Left ventricle myocardium inferior (tissue), 1 donor: ENCODE measurements at regions not wholly inside any gene's neighbourhood (a gene's known extent, or its start where the extent isn't known, plus 50 kb on each side); places are given as distances from the start of the nearest gene placed in this dataset.

Experiments used
- DNase-seq: peaks from one replicate; pipeline ENCODE4 v3.0.0-alpha.2; 2020
- H3K27ac ChIP-seq: fragments of 200-600 bp; replicated peaks from 2 replicates; pipeline ENCODE4 v1.8.0; 2021
- H3K27me3 ChIP-seq: fragments of 200-600 bp; 2 replicates; pipeline ENCODE4 v1.8.0; 2021; ENCODE audit warnings: low read depth
- H3K36me3 ChIP-seq: fragments of 200-600 bp; 2 replicates; pipeline ENCODE4 v1.8.0; 2021
- H3K4me1 ChIP-seq: fragments of 200-600 bp; 2 replicates; pipeline ENCODE4 v1.8.0; 2021
- H3K4me3 ChIP-seq: fragments of 200-600 bp; 2 replicates; pipeline ENCODE4 v1.8.0; 2021; ENCODE audit warnings: mild to moderate bottlenecking, moderate library complexity
- H3K9me3 ChIP-seq: fragments of 200-600 bp; replicated peaks from 2 replicates; pipeline ENCODE4 v1.8.0; 2021
- intact Hi-C: fragments of 100-400 bp; cut with micrococcal nuclease; formaldehyde crosslinking; loops from one replicate; pipeline ENCODE4 v1.11.0; 2022
- TF ChIP-seq, protein P1 (sequence below): fragments of 200-600 bp; IDR thresholded peaks from 2 replicates; pipeline ENCODE4 v1.8.0; 2021; ENCODE audit warnings: antibody characterized with exemption, mild to moderate bottlenecking, borderline replicate concordance
- donor health status: DM: no; HTN: yes; CAD: no; lungs with severe emphysema.

DNA sequence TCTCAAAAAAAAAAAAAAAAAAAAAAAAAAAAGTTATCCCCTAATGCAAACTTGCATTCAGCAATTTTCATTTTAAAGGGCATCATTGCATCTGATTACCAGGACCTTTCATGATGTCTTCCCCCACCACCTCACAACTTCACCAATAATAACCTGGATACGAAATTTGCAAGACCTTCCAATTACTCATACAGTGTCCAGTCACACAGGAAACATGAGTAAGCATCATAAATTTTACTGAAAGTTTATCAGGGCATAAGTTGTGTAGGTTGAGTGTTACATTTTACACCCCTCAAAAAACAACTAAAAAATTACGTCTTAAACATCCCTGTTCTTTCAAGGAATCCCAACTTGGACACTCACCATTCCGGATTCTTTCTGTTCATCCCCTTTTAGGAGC is 79.1 kb upstream of the ANKEF1 start:
- Histone ChIP-seq H3K9me3 (no peaks in the 10 kb centered on the region), H3K27me3 (peaks cover 4% of the 10 kb centered on the region), H3K36me3 (no peaks in the 10 kb centered on the region), H3K27ac (no peak overlapping the region), H3K4me3 (no peak overlapping the region), H3K4me1 (no peaks in the 10 kb centered on the region)
- intact Hi-C loops: no loop called here
- TF ChIP-seq, protein P1, sequence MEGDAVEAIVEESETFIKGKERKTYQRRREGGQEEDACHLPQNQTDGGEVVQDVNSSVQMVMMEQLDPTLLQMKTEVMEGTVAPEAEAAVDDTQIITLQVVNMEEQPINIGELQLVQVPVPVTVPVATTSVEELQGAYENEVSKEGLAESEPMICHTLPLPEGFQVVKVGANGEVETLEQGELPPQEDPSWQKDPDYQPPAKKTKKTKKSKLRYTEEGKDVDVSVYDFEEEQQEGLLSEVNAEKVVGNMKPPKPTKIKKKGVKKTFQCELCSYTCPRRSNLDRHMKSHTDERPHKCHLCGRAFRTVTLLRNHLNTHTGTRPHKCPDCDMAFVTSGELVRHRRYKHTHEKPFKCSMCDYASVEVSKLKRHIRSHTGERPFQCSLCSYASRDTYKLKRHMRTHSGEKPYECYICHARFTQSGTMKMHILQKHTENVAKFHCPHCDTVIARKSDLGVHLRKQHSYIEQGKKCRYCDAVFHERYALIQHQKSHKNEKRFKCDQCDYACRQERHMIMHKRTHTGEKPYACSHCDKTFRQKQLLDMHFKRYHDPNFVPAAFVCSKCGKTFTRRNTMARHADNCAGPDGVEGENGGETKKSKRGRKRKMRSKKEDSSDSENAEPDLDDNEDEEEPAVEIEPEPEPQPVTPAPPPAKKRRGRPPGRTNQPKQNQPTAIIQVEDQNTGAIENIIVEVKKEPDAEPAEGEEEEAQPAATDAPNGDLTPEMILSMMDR: no peak
- no peak for DNase-seq

- intact Hi-C loops: no loop called here
- no peaks in the 10 kb centered on the region for H3K36me3 ChIP-seq
- no peak for DNase-seq
- no peak overlapping the region for H3K27ac ChIP-seq
- no peaks in the 10 kb centered on the region for H3K9me3 ChIP-seq
- no peaks in the 10 kb centered on the region for H3K4me1 ChIP-seq
- TF ChIP-seq, protein P1: no peak
- H3K4me3 ChIP-seq: no peak overlapping the region
- peaks cover 4% of the 10 kb centered on the region for H3K27me3 ChIP-seq
These were observed 85.2 kb upstream of the ANKEF1 start for GRCh38 chr20:9949563-9949962.

- H3K9me3 ChIP-seq: peaks cover 2% of the 10 kb centered on the region
- no peak overlapping the region for H3K27ac ChIP-seq
- no peaks in the 10 kb centered on the region for H3K36me3 ChIP-seq
- H3K4me3 ChIP-seq: no peak overlapping the region
- intact Hi-C loops: no loop called here
- no peaks in the 10 kb centered on the region for H3K27me3 ChIP-seq
- H3K4me1 ChIP-seq: no peaks in the 10 kb centered on the region
- TF ChIP-seq, protein P1: no peak
- DNase-seq: no peak
These were observed 89.4 kb upstream of the ANKEF1 start for GRCh38 chr20:9945408-9945807.

GRCh38 chr20:9942736-9943135 is 92.1 kb upstream of the ANKEF1 start:
- no peak overlapping the region for H3K27ac ChIP-seq
- no peaks in the 10 kb centered on the region for H3K36me3 ChIP-seq
- peaks cover 9% of the 10 kb centered on the region for H3K9me3 ChIP-seq
- DNase-seq: no peak
- H3K4me3 ChIP-seq: no peak overlapping the region
- no peaks in the 10 kb centered on the region for H3K27me3 ChIP-seq
- intact Hi-C loops: no loop called here
- no peaks in the 10 kb centered on the region for H3K4me1 ChIP-seq
- TF ChIP-seq, protein P1: no peak

DNA sequence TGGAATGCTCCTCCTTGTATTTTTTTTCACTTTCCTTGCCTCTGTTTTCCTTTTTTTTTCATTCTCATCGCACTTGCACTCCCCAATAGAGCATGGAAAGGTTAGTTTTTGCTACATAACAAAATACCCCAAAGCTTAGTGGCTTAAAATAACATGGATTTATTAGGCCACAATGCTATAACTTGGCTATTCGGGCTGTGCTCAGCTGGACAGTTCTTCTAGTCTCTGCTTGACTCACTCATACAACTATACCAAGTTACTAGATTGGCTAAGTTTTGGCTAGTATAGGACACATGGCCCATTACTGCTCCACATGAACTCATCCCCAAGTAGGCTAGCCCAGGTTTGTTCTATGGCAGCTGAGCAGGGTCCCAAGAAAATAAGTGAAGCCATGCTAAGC is 94.5 kb upstream of the ANKEF1 start:
- Histone ChIP-seq H3K27ac (no peak overlapping the region), H3K27me3 (no peaks in the 10 kb centered on the region), H3K4me1 (no peaks in the 10 kb centered on the region), H3K9me3 (peaks cover 9% of the 10 kb centered on the region), H3K36me3 (no peaks in the 10 kb centered on the region), H3K4me3 (no peak overlapping the region)
- TF ChIP-seq, protein P1: no peak
- DNase-seq: no peak
- intact Hi-C loops: no loop called here

- Histone ChIP-seq H3K9me3 (peaks cover 9% of the 10 kb centered on the region), H3K27me3 (no peaks in the 10 kb centered on the region), H3K4me3 (no peak overlapping the region), H3K27ac (no peak overlapping the region), H3K4me1 (no peaks in the 10 kb centered on the region), H3K36me3 (no peaks in the 10 kb centered on the region)
- intact Hi-C loops: no loop called here
- TF ChIP-seq, protein P1: no peak
- DNase-seq: no peak
These were observed 95.6 kb upstream of the ANKEF1 start for GRCh38 chr20:9939231-9939630.
